HepG2 (cell line): ENCODE measurements at regions not wholly inside any gene's neighbourhood (a gene's known extent, or its start where the extent isn't known, plus 50 kb on each side); places are given as distances from the start of the nearest gene placed in this dataset.

Experiments used
- ATAC-seq: fragments of 200-7000 bp; cut with Tn5 transposase; 3 replicates; pipeline ENCODE4 v1.9.1; 2020; ENCODE audit warnings: mild to moderate bottlenecking, moderate library complexity
- BruUV-seq: library from RNA; stranded (reverse); fragments of 400-500 nt; replicated peaks from 2 replicates; lab custom pipeline; 2021; lab: Mats Ljungman, UMichigan
- CTCF ChIA-PET: fragments of 300-600 bp; formaldehyde crosslinking; extraction: SDS; loops from one replicate; lab custom pipeline; 2021; ENCODE audit warnings: low total read pairs, inconsistent platforms, low intra/inter-chr PET ratio; lab: Yijun Ruan, JAX
- POLR2A ChIA-PET: fragments of 350-600 bp; sonication (Branson Sonifier 250); formaldehyde crosslinking; loops from one replicate; lab custom pipeline; 2020; ENCODE audit warnings: antibody characterized with exemption, inconsistent platforms; lab: Yijun Ruan, JAX
- DNase-seq: peaks from one replicate; pipeline ENCODE4 v3.0.0-alpha.2; 2015; ENCODE audit warnings: low spot score
- FAIRE-seq: peaks from 3 replicates; lab custom pipeline; 2011; peaks lifted over from hg19 to GRCh38; lab: Jason Lieb, UNC
- H2AFZ ChIP-seq: one replicate; pipeline ENCODE4 v1.6.1; 2011; ENCODE audit warnings: low read length, inconsistent platforms
- H3K27ac ChIP-seq: fragments of 300-600 bp; 3 replicates; pipeline ENCODE4 v1.8.0; 2011; ENCODE audit warnings: mixed run types, mild to moderate bottlenecking, mixed read lengths, low read length, inconsistent platforms; ENCODE audit not compliant: insufficient read depth; ENCODE audit errors: extremely low read length
- H3K27me3 ChIP-seq, 2 experiments: fragments of 200-600 bp in 1 of 2; 2 replicates in 1 of 2; 3 replicates in 1 of 2; pipeline versions ENCODE4 v1.6.0 to v1.8.0; 2011; ENCODE audit warnings: low read length in 2 of 2, mild to moderate bottlenecking in 2 of 2, moderate library complexity in 2 of 2, inconsistent platforms in 1 of 2; ENCODE audit not compliant: insufficient read depth in 2 of 2, control insufficient read depth in 1 of 2
- H3K36me3 ChIP-seq, 2 experiments: fragments of 200-600 bp in 1 of 2; replicated peaks in 1 of 2; 2 replicates in 1 of 2; 3 replicates in 1 of 2; pipeline versions ENCODE4 v1.5.1 to v1.8.0; 2011; ENCODE audit warnings: low read length in 2 of 2, inconsistent platforms in 1 of 2; ENCODE audit not compliant: insufficient read depth in 2 of 2, control insufficient read depth in 1 of 2
- H3K4me1 ChIP-seq: 2 replicates; pipeline ENCODE4 v1.5.1; 2012; ENCODE audit warnings: low read length, inconsistent platforms; ENCODE audit not compliant: insufficient read depth
- H3K4me2 ChIP-seq: 2 replicates; pipeline ENCODE4 v1.6.0; 2011; ENCODE audit warnings: low read depth, low read length, inconsistent platforms
- H3K4me3 ChIP-seq, 3 experiments: fragments of 200-600 bp in 1 of 3; sonication (generic), shearing (Covaris generic) in 1 of 3; replicated peaks in 1 of 3; 2 replicates each; pipeline ENCODE4 v1.5.1; 2011 to 2016; ENCODE audit warnings: low read length in 3 of 3, inconsistent platforms in 2 of 3, low read depth in 2 of 3, mild to moderate bottlenecking in 2 of 3, control low read depth in 1 of 3, mixed read lengths in 1 of 3; ENCODE audit not compliant: insufficient read depth in 1 of 3
- H3K79me2 ChIP-seq: one replicate; pipeline ENCODE4 v1.6.1; 2011; ENCODE audit warnings: low read length, inconsistent platforms; ENCODE audit not compliant: insufficient read depth
- H3K9ac ChIP-seq: 2 replicates; pipeline ENCODE4 v1.6.0; 2011; ENCODE audit warnings: mild to moderate bottlenecking, low read depth, low read length, inconsistent platforms; ENCODE audit not compliant: insufficient read depth
- H3K9me3 ChIP-seq: 2 replicates; pipeline ENCODE4 v1.5.1; 2012; ENCODE audit warnings: mild to moderate bottlenecking, low read length
- H4K20me1 ChIP-seq: 2 replicates; pipeline ENCODE4 v1.6.0; 2011; ENCODE audit warnings: inconsistent platforms, mild to moderate bottlenecking, low read length, moderate library complexity; ENCODE audit not compliant: insufficient read depth
- CBX5 ChIP-seq: sonication (generic); formaldehyde crosslinking; IDR thresholded peaks from 2 replicates; pipeline ENCODE4 v1.4.0; 2020; ENCODE audit warnings: missing genetic modification reagents, borderline replicate concordance
- ERF ChIP-seq: IDR thresholded peaks from 2 replicates; pipeline ENCODE4 v1.6.1; 2018; ENCODE audit warnings: missing biosample characterization, missing genetic modification reagents
- MYC ChIP-seq: sonication (generic); formaldehyde crosslinking; IDR thresholded peaks from 2 replicates; pipeline ENCODE4 v1.9.0; 2021; ENCODE audit warnings: missing genetic modification reagents, borderline replicate concordance
- NFRKB ChIP-seq: fragments of 450-650 bp; IDR thresholded peaks from 2 replicates; pipeline ENCODE4 v1.6.1; 2017
- ZNF354B ChIP-seq: sonication (generic); formaldehyde crosslinking; IDR thresholded peaks from 2 replicates; pipeline ENCODE4 v1.8.0; 2022; ENCODE audit warnings: mild to moderate bottlenecking, missing genetic modification reagents
- ZNF496 ChIP-seq: sonication (generic); formaldehyde crosslinking; IDR thresholded peaks from 2 replicates; pipeline ENCODE4 v1.8.1; 2023; ENCODE audit warnings: mild to moderate bottlenecking, moderate library complexity, missing genetic modification reagents; ENCODE audit not compliant: insufficient replicate concordance
- ZSCAN25 ChIP-seq: sonication (generic); formaldehyde crosslinking; IDR thresholded peaks from 2 replicates; pipeline ENCODE4 v1.8.0; 2022; ENCODE audit warnings: mild to moderate bottlenecking, missing genetic modification reagents
- WGBS: methylation state at CpG from one replicate; pipeline ENCODE4 v1.1.6; 2017; ENCODE audit warnings: low lambda C conversion rate; 5-methylcytosine and 5-hydroxymethylcytosine counted together
- in situ Hi-C: cut with HindIII; loops from 2 replicates; pipeline ENCODE4 v1.10.0; 2017; ENCODE audit warnings: low pct_unique_long_range_greater_than_20kb; ENCODE audit not compliant: extremely low pct_ligation_motif_present
- intact Hi-C: fragments of 100-400 bp; cut with micrococcal nuclease; formaldehyde crosslinking; loops from one replicate; pipeline ENCODE4 v1.10.0; 2022; ENCODE audit not compliant: unreplicated experiment
- TF ChIP-seq, protein P1 (sequence below): sonication (generic); formaldehyde crosslinking; conservative IDR thresholded peaks from 2 replicates; pipeline ENCODE4 v1.8.0; 2022; ENCODE audit warnings: mild to moderate bottlenecking, moderate library complexity, missing genetic modification reagents
- TF ChIP-seq, protein P2 (sequence below): sonication (generic); formaldehyde crosslinking; IDR thresholded peaks from 2 replicates; pipeline ENCODE4 v1.9.0; 2021; ENCODE audit warnings: missing genetic modification reagents, borderline replicate concordance
- TF ChIP-seq, protein P3 (sequence below): sonication (generic); formaldehyde crosslinking; IDR thresholded peaks from one replicate; pipeline ENCODE4 v1.5.1; 2020; ENCODE audit warnings: mild to moderate bottlenecking, missing genetic modification reagents; ENCODE audit errors: not compliant biosample characterization
- TF ChIP-seq, protein P4 (sequence below): sonication (generic); formaldehyde crosslinking; IDR thresholded peaks from 2 replicates; pipeline ENCODE4 v1.5.0; 2020; ENCODE audit warnings: missing genetic modification reagents

DNA sequence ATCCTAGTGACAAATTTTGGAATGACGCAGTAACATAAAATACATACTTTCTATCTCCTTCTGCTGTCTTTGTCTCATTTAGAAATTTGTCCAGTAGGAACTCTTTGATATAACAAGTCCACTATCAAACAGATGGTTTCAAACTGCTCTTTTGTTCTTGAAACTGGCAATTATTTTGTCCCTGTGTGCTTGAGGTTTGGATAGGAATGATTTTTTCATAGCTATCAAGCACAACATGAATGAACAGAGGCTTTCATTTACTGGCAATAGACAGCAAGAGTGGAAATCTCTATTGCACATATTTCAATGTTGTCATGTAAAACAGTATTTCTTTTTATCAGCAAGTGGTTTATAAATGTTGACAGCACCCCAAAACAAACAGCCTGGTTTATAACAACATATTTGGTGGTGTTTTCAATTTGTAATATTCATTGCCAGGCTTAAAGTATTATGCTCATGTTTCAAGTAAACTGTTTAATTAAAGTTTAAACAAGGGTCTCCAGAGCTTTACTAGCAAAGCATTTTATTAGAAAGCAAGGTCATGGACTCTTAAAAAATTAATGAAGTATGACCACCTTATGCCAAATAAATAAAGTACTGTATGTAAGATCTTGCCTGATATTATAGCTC lies 60.0 kb downstream of the TIGD2 start:
- Histone ChIP-seq H3K4me2 (no peak overlapping the region), H3K4me3 (no peak overlapping the region), H3K27ac (no peak overlapping the region), H4K20me1 (no peaks in the 10 kb centered on the region), H2AFZ (no peak overlapping the region), H3K27me3 (no peaks in the 10 kb centered on the region; a peak in 1 of 5 replicates), H3K36me3 (no peaks in the 10 kb centered on the region), H3K4me1 (no peaks in the 10 kb centered on the region), H3K9me3 (no peaks in the 10 kb centered on the region), H3K9ac (no peak overlapping the region), H3K79me2 (no peaks in the 10 kb centered on the region)
- ATAC-seq (no peak), DNase-seq (no peak), FAIRE-seq (no peak)
- 50% methylated on average over 1 of the region's 1 CpG for whole genome bisulfite sequencing
- ChIA-PET CTCF (no interaction called here), POLR2A (no interaction called here)
- BruUV-seq: no TSS peak
- in situ Hi-C loops (no loop called here), intact Hi-C loops (no loop called here)
- TF ChIP-seq CBX5 (CRISPR knock-in tag) (no peak), ZSCAN25 (CRISPR knock-in tag) (no peak), MYC (CRISPR knock-in tag) (no peak), ZNF354B (CRISPR knock-in tag) (no peak), ERF (CRISPR knock-in tag) (no peak), ZNF496 (no peak), NFRKB (no peak)
- TF ChIP-seq, protein P1, sequence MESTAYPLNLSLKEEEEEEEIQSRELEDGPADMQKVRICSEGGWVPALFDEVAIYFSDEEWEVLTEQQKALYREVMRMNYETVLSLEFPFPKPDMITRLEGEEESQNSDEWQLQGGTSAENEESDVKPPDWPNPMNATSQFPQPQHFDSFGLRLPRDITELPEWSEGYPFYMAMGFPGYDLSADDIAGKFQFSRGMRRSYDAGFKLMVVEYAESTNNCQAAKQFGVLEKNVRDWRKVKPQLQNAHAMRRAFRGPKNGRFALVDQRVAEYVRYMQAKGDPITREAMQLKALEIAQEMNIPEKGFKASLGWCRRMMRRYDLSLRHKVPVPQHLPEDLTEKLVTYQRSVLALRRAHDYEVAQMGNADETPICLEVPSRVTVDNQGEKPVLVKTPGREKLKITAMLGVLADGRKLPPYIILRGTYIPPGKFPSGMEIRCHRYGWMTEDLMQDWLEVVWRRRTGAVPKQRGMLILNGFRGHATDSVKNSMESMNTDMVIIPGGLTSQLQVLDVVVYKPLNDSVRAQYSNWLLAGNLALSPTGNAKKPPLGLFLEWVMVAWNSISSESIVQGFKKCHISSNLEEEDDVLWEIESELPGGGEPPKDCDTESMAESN: no peak
- TF ChIP-seq, protein P2, sequence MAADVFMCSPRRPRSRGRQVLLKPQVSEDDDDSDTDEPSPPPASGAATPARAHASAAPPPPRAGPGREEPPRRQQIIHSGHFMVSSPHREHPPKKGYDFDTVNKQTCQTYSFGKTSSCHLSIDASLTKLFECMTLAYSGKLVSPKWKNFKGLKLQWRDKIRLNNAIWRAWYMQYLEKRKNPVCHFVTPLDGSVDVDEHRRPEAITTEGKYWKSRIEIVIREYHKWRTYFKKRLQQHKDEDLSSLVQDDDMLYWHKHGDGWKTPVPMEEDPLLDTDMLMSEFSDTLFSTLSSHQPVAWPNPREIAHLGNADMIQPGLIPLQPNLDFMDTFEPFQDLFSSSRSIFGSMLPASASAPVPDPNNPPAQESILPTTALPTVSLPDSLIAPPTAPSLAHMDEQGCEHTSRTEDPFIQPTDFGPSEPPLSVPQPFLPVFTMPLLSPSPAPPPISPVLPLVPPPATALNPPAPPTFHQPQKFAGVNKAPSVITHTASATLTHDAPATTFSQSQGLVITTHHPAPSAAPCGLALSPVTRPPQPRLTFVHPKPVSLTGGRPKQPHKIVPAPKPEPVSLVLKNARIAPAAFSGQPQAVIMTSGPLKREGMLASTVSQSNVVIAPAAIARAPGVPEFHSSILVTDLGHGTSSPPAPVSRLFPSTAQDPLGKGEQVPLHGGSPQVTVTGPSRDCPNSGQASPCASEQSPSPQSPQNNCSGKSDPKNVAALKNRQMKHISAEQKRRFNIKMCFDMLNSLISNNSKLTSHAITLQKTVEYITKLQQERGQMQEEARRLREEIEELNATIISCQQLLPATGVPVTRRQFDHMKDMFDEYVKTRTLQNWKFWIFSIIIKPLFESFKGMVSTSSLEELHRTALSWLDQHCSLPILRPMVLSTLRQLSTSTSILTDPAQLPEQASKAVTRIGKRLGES (CRISPR knock-in tag): no peak
- TF ChIP-seq, protein P3, sequence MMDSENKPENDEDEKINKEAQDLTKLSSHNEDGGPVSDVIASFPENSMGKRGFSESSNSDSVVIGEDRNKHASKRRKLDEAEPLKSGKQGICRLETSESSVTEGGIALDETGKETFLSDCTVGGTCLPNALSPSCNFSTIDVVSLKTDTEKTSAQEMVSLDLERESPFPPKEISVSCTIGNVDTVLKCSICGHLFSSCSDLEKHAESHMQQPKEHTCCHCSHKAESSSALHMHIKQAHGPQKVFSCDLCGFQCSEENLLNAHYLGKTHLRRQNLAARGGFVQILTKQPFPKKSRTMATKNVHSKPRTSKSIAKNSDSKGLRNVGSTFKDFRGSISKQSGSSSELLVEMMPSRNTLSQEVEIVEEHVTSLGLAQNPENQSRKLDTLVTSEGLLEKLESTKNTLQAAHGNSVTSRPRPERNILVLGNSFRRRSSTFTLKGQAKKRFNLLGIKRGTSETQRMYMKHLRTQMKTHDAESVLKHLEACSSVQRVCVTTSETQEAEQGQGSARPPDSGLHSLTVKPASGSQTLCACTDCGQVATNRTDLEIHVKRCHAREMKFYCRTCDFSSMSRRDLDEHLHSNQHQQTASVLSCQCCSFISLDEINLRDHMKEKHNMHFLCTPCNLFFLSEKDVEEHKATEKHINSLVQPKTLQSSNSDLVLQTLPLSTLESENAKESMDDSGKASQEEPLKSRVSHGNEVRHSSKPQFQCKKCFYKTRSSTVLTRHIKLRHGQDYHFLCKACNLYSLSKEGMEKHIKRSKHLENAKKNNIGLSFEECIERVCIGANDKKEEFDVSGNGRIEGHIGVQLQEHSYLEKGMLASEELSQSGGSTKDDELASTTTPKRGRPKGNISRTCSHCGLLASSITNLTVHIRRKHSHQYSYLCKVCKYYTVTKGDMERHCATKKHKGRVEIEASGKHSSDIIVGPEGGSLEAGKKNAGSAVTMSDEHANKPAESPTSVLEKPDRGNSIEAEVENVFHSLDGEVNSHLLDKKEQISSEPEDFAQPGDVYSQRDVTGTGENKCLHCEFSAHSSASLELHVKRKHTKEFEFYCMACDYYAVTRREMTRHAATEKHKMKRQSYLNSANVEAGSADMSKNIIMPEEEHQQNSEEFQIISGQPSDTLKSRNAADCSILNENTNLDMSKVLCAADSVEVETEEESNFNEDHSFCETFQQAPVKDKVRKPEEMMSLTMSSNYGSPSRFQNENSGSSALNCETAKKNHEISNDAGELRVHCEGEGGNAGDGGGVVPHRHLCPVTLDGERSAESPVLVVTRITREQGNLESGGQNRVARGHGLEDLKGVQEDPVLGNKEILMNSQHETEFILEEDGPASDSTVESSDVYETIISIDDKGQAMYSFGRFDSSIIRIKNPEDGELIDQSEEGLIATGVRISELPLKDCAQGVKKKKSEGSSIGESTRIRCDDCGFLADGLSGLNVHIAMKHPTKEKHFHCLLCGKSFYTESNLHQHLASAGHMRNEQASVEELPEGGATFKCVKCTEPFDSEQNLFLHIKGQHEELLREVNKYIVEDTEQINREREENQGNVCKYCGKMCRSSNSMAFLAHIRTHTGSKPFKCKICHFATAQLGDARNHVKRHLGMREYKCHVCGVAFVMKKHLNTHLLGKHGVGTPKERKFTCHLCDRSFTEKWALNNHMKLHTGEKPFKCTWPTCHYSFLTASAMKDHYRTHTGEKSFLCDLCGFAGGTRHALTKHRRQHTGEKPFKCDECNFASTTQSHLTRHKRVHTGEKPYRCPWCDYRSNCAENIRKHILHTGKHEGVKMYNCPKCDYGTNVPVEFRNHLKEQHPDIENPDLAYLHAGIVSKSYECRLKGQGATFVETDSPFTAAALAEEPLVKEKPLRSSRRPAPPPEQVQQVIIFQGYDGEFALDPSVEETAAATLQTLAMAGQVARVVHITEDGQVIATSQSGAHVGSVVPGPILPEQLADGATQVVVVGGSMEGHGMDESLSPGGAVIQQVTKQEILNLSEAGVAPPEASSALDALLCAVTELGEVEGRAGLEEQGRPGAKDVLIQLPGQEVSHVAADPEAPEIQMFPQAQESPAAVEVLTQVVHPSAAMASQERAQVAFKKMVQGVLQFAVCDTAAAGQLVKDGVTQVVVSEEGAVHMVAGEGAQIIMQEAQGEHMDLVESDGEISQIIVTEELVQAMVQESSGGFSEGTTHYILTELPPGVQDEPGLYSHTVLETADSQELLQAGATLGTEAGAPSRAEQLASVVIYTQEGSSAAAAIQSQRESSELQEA (CRISPR knock-in tag): no peak
- TF ChIP-seq, protein P4, sequence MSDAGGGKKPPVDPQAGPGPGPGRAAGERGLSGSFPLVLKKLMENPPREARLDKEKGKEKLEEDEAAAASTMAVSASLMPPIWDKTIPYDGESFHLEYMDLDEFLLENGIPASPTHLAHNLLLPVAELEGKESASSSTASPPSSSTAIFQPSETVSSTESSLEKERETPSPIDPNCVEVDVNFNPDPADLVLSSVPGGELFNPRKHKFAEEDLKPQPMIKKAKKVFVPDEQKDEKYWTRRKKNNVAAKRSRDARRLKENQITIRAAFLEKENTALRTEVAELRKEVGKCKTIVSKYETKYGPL: no peak
